Activated CD8-positive, alpha-beta T cell treated with anti-CD3 and anti-CD28 coated beads for 36 hours (primary cell): ENCODE measurements at regions not wholly inside any gene's neighbourhood (a gene's known extent, or its start where the extent isn't known, plus 50 kb on each side); places are given as distances from the start of the nearest gene placed in this dataset.

Experiments used
- ATAC-seq: fragments of 200-7000 bp; cut with Tn5 transposase; one replicate; pipeline ENCODE4 v1.10.0; 2021; ENCODE audit warnings: mild to moderate bottlenecking, moderate library complexity
- CTCF ChIA-PET: fragments of 350-600 bp; sonication (Branson Sonifier 250); formaldehyde crosslinking; loops from one replicate; lab custom pipeline; 2021; ENCODE audit warnings: antibody characterized with exemption; lab: Charles Lee
- POLR2A ChIA-PET: fragments of 350-600 bp; sonication (Branson Sonifier 250); formaldehyde crosslinking; loops from one replicate; lab custom pipeline; 2021; ENCODE audit warnings: antibody characterized with exemption; lab: Charles Lee
- DNase-seq: peaks from one replicate; pipeline ENCODE4 v3.0.0-alpha.2; 2020
- H3K27ac Mint-ChIP-seq: one replicate; pipeline ENCODE4 v1.8.0; 2021; ENCODE audit warnings: mild to moderate bottlenecking, mixed read lengths
- H3K27me3 Mint-ChIP-seq: one replicate; pipeline ENCODE4 v1.8.0; 2021; ENCODE audit warnings: mixed read lengths
- H3K36me3 Mint-ChIP-seq: one replicate; pipeline ENCODE4 v1.8.0; 2021; ENCODE audit warnings: low read depth, mixed read lengths
- H3K4me1 Mint-ChIP-seq: one replicate; pipeline ENCODE4 v1.8.0; 2021; ENCODE audit warnings: low read depth, mixed read lengths
- H3K4me3 Mint-ChIP-seq: one replicate; pipeline ENCODE4 v1.8.0; 2021; ENCODE audit warnings: mild to moderate bottlenecking, moderate library complexity, mixed read lengths
- H3K9me3 Mint-ChIP-seq: one replicate; pipeline ENCODE4 v1.8.0; 2021; ENCODE audit warnings: mixed read lengths
- intact Hi-C: fragments of 100-400 bp; cut with micrococcal nuclease; formaldehyde crosslinking; loops from one replicate; pipeline ENCODE4 v1.10.0; 2022
- TF ChIP-seq, protein P1 (sequence below): fragments of 200-600 bp; IDR thresholded peaks from one replicate; pipeline ENCODE4 v1.8.0; 2022; ENCODE audit warnings: antibody characterized with exemption, mild to moderate bottlenecking

DNA sequence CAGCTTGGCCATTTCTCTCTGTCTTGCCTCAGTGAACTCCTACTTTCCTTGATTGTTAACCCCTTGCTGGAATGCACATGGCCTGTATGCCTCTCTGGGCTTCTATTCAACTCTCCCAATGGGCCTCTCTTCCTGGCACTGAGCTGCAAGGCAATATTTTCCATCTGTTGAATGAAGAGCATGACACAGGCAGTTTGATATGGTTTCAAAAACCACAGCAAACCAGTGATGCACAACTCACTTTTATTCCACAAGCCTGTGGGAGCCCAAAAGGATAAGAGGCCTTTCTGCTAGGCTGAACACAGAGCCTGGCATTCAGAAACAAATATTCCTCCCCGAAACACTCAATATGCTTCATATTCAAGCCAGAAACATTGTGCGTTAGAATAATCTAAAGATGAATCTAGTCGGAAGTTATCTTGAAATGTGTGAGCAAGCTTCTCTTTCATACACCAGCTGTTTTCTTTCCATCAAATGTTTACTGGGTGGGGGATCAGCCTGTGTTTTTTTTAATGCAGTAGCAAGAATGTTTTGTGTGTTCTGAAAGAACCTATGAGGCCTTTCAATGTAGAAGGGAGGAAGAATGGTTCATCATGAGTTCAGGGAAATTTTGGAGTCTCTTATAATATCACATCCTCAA lies 443.1 kb upstream of the SPRY2 start:
- no peak for DNase-seq
- ChIA-PET POLR2A (no interaction called here), CTCF (no interaction called here)
- Mint-ChIP-seq H3K4me1 (no peaks in the 10 kb centered on the region), H3K9me3 (no peaks in the 10 kb centered on the region), H3K27ac (no peak overlapping the region), H3K36me3 (no peaks in the 10 kb centered on the region), H3K27me3 (no peaks in the 10 kb centered on the region), H3K4me3 (no peak overlapping the region)
- intact Hi-C loops, result no loop called here
- ATAC-seq, result no peak
- TF ChIP-seq, protein P1, sequence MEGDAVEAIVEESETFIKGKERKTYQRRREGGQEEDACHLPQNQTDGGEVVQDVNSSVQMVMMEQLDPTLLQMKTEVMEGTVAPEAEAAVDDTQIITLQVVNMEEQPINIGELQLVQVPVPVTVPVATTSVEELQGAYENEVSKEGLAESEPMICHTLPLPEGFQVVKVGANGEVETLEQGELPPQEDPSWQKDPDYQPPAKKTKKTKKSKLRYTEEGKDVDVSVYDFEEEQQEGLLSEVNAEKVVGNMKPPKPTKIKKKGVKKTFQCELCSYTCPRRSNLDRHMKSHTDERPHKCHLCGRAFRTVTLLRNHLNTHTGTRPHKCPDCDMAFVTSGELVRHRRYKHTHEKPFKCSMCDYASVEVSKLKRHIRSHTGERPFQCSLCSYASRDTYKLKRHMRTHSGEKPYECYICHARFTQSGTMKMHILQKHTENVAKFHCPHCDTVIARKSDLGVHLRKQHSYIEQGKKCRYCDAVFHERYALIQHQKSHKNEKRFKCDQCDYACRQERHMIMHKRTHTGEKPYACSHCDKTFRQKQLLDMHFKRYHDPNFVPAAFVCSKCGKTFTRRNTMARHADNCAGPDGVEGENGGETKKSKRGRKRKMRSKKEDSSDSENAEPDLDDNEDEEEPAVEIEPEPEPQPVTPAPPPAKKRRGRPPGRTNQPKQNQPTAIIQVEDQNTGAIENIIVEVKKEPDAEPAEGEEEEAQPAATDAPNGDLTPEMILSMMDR, result no peak

GRCh38 chr13:80782441-80782840 lies 441.5 kb upstream of the SPRY2 start:
- Mint-ChIP-seq H3K36me3 (no peaks in the 10 kb centered on the region), H3K9me3 (no peaks in the 10 kb centered on the region), H3K4me1 (no peaks in the 10 kb centered on the region), H3K4me3 (no peak overlapping the region), H3K27me3 (no peaks in the 10 kb centered on the region), H3K27ac (no peak overlapping the region)
- ChIA-PET CTCF (no interaction called here), POLR2A (no interaction called here)
- intact Hi-C loops, result no loop called here
- DNase-seq (no peak), ATAC-seq (no peak)
- TF ChIP-seq, protein P1, result no peak

GRCh38 chr13:80778297-80778696 lies 437.4 kb upstream of the SPRY2 start:
- ATAC-seq (no peak), DNase-seq (no peak)
- intact Hi-C loops, result no loop called here
- CTCF ChIA-PET, result no interaction called here
- H3K4me3 Mint-ChIP-seq, result no peak overlapping the region
- TF ChIP-seq, protein P1, result no peak
- H3K4me1 Mint-ChIP-seq, result no peaks in the 10 kb centered on the region
- H3K27ac Mint-ChIP-seq, result no peak overlapping the region
- POLR2A ChIA-PET, result no interaction called here
- no peaks in the 10 kb centered on the region for H3K36me3 Mint-ChIP-seq
- H3K27me3 Mint-ChIP-seq, result no peaks in the 10 kb centered on the region
- H3K9me3 Mint-ChIP-seq, result no peaks in the 10 kb centered on the region

- no peak for ATAC-seq
Measured at GRCh38 chr13:80757694-80758093, 416.8 kb upstream of the SPRY2 start.

GRCh38 chr13:80755910-80756309 lies 415.0 kb upstream of the SPRY2 start:
- H3K27ac Mint-ChIP-seq, result no peak overlapping the region
- ChIA-PET CTCF (no interaction called here), POLR2A (no interaction called here)
- H3K36me3 Mint-ChIP-seq, result no peaks in the 10 kb centered on the region
- no peak overlapping the region for H3K4me3 Mint-ChIP-seq
- no peaks in the 10 kb centered on the region for H3K4me1 Mint-ChIP-seq
- ATAC-seq, result no peak
- no peak for DNase-seq
- intact Hi-C loops, result no loop called here
- no peaks in the 10 kb centered on the region for H3K27me3 Mint-ChIP-seq
- no peaks in the 10 kb centered on the region for H3K9me3 Mint-ChIP-seq
- TF ChIP-seq, protein P1, result no peak

More at GRCh38 chr13:80757694-80758093, 416.8 kb upstream of the SPRY2 start:
- no peak for DNase-seq
- intact Hi-C loops, result no loop called here
- no peaks in the 10 kb centered on the region for H3K27me3 Mint-ChIP-seq
- peaks cover under 1% of the 10 kb centered on the region for H3K9me3 Mint-ChIP-seq
- TF ChIP-seq, protein P1, result no peak
- no peak overlapping the region for H3K27ac Mint-ChIP-seq
- POLR2A ChIA-PET, result no interaction called here
- no peaks in the 10 kb centered on the region for H3K4me1 Mint-ChIP-seq
- CTCF ChIA-PET, result interaction anchor here (1.0 kb wide), 1 partner anchor 13 kb away, joined by 3 read pairs; no protein-coding TSS in a partner anchor
- H3K4me3 Mint-ChIP-seq, result no peak overlapping the region
- H3K36me3 Mint-ChIP-seq, result no peaks in the 10 kb centered on the region
